GM12873 (cell line): ENCODE measurements at regions not wholly inside any gene's neighbourhood (a gene's known extent, or its start where the extent isn't known, plus 50 kb on each side); places are given as distances from the start of the nearest gene placed in this dataset.

Experiments
- TF ChIP-seq, protein P1 (sequence below): IDR thresholded peaks from 2 replicates; pipeline ENCODE4 v1.5.1; 2012; ENCODE audit warnings: low read depth, mild to moderate bottlenecking, moderate library complexity, low read length, control low read depth; ENCODE audit not compliant: insufficient read depth; ENCODE audit errors: missing control alignments

DNA sequence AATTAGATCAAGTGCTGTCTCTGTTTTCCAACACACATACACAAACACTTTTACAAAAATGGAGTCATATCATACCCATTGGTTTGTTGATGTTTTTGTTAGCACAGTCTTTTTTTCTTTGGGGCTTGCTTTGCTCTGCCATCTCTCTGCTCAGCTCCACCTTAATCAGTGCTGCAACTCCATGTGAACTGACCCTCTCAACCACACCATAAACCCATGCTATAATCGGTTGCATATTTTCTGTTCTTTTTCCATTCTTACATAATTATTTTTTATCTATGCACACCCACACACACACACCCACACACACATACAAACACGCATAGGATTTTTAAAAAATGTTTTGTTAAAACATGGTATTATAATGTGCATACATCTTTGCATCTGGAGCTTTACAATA is 91.0 kb upstream of the CDH13 start:
- TF ChIP-seq, protein P1, sequence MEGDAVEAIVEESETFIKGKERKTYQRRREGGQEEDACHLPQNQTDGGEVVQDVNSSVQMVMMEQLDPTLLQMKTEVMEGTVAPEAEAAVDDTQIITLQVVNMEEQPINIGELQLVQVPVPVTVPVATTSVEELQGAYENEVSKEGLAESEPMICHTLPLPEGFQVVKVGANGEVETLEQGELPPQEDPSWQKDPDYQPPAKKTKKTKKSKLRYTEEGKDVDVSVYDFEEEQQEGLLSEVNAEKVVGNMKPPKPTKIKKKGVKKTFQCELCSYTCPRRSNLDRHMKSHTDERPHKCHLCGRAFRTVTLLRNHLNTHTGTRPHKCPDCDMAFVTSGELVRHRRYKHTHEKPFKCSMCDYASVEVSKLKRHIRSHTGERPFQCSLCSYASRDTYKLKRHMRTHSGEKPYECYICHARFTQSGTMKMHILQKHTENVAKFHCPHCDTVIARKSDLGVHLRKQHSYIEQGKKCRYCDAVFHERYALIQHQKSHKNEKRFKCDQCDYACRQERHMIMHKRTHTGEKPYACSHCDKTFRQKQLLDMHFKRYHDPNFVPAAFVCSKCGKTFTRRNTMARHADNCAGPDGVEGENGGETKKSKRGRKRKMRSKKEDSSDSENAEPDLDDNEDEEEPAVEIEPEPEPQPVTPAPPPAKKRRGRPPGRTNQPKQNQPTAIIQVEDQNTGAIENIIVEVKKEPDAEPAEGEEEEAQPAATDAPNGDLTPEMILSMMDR: no peak

DNA sequence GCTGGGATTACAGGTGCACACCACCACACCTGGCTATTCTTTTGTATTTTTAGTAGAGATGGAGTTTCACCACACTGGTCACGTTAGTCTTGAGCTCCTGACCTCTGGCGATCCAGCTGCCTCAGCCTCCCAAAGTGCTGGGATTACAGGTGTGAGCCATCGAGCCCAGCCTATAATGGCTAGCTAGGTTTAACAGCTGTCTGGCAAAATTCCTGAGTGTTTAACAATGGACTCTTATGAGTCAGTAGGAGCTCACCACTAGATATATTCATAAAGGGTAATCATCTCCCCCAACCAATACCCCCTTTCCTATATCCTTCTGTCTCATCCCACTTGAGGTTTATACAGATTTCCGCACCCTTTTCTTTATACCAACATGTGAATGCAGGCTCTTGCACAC is 91.5 kb upstream of the CDH13 start:
- TF ChIP-seq, protein P1: no peak

DNA sequence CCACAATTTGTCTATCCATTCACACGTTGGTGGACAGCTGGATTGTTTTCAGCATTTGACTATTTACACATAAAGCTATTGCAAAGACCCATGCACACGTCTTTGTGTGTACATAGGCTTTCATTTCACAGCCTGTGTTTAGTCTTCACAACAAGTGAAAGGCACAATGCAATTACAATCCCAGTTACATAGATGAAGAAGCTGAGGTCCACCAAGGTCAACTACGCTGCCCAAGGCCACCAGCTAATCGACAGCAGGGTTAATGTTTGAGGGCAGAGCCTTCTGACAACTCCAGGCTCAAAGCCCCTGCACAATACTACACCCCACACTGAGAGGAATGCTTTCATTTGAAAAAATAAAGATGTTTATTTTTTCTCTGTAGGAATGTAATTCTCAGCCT is 93.6 kb upstream of the CDH13 start:
- TF ChIP-seq, protein P1: no peak

DNA sequence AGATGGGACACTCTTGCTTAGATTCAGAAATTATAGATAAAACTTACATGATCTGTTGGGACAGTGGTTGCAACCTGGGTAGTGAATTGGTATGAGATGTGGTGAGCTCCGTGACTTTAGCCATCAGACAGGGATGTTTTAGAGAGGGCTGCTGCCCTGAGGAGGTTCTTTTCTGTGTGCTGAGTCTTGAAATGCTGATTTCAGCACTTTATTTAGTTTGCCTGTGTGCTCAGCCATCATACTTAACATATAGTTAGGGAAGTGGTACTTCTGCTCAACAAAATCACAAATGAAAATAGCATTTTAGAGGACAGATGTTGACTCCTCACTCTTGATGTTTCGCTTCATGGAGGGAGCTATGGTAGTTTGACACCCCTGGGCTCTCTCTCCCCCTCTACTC is 95.9 kb upstream of the CDH13 start:
- TF ChIP-seq, protein P1: no peak

DNA sequence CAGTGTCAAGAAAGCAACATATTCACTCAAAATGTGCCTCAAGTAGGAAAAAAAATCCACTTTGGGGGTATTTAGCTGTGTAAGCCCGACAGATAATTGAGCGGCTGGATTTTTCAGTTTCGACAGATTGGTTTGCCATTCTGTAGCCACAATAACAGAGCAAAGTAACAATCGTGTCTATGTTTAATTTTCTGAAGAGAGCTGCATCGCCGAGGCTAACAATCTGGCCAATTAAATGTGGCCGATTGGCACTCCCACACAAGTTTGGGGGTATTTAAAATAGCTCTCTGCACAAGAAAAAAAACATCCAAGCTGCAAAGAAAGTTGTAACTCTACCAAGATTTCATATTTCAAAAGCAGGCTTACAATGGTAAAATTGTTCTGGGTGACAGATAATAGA is 99.7 kb upstream of the CDH13 start:
- TF ChIP-seq, protein P1: no peak

DNA sequence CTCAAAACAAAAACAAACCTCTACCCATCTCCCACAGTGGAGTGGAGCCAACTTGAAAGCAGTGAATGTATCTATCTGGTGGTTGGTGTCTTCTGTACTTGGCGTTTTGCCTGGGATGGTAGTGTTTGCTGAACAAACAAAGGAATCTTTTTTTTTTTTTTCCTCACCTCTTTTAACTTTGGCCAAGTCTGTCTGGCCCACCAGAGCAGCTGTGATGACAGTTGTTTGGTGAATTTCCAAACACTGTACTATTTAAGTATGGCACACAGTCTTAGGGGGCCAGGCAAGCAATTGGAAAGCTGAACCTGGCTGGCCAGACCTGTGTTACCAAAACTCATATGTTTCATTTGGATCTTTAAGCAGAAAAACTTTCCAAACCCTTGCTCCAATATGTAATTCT is 101.8 kb upstream of the CDH13 start:
- TF ChIP-seq, protein P1: no peak

DNA sequence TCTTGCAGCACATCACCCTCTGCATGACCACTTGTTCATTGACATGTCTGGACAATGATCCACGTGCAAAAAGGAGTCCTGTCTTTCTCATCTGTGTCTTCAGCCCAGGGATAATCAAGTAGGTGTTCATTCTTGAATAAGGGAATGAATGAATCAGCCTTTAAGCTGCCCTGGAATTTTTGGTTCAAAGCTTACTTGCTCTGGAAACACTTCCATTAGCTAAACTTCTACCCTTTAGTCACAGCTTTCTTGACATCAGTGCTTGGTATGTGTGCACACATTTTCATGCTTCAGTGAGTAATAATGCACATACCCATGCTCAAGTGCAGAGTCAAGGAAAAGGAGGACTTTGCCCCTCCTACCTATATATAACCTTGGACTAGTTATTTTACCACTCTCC is 103.0 kb upstream of the CDH13 start:
- TF ChIP-seq, protein P1: no peak
